ENCODE measurements at regions not wholly inside any gene's neighbourhood (a gene's known extent, or its start where the extent isn't known, plus 50 kb on each side); places are given as distances from the start of the nearest gene placed in this dataset.

GRCh38 chr15:87154761-87155160 lies 1075.1 kb downstream of the AGBL1 start:
- Histone ChIP-seq H3K9me3 (ENCODE audit: low read length) (no peaks in the 10 kb centered on the region), H3K4me3 (ENCODE audit: low read depth, low read length, poor library complexity, severe bottlenecking) (no peak overlapping the region), H2AFZ (ENCODE audit: low read length) (no peak overlapping the region), H3K4me1 (ENCODE audit: insufficient read depth, low read length, poor library complexity, severe bottlenecking) (no peaks in the 10 kb centered on the region), H4K20me1 (ENCODE audit: insufficient read depth, low read length) (no peaks in the 10 kb centered on the region), H3K27ac (ENCODE audit: low read depth, low read length, poor library complexity, severe bottlenecking) (no peak overlapping the region), H3K79me2 (ENCODE audit: insufficient read depth, low read depth, low read length) (no peaks in the 10 kb centered on the region), H3K4me2 (ENCODE audit: low read length) (no peak overlapping the region), H3K36me3 (ENCODE audit: insufficient read depth, low read length) (no peaks in the 10 kb centered on the region), H3K9me2 (ENCODE audit: insufficient read depth, low read length) (no peaks in the 10 kb centered on the region)
- CTCF ChIA-PET (ENCODE audit: unreplicated experiment), result no interaction called here
- POLR2A ChIA-PET, result no interaction called here
- TF ChIP-seq EZH2phosphoT487 (IDR thresholded peaks at IDR 0.05; ENCODE audit: borderline replicate concordance, low read depth, low read length) (no peak), CTCF (conservative IDR thresholded peaks at IDR 0.05; ENCODE audit: low read length) (no peak)
- intact Hi-C loops (cut with micrococcal nuclease; ENCODE audit: unreplicated experiment), result no loop called here
- DNase-seq (ENCODE audit: low spot score), result no peak
- BruUV-seq (replicated peaks), result no TSS peak

GRCh38 chr15:87151202-87151748 lies 1071.6 kb downstream of the AGBL1 start:
- POLR2A ChIA-PET, result no interaction called here
- H3K27ac ChIP-seq (ENCODE audit: low read depth, low read length, poor library complexity, severe bottlenecking), result no peak overlapping the region
- no peaks in the 10 kb centered on the region for H3K79me2 ChIP-seq (ENCODE audit: insufficient read depth, low read depth, low read length)
- H3K36me3 ChIP-seq (ENCODE audit: insufficient read depth, low read length), result no peaks in the 10 kb centered on the region
- no peak overlapping the region for H3K4me2 ChIP-seq (ENCODE audit: low read length)
- CTCF ChIA-PET (ENCODE audit: unreplicated experiment), result no interaction called here
- BruUV-seq (replicated peaks), result no TSS peak
- no peaks in the 10 kb centered on the region for H3K4me1 ChIP-seq (ENCODE audit: insufficient read depth, low read length, poor library complexity, severe bottlenecking)
- H3K4me3 ChIP-seq (ENCODE audit: low read depth, low read length, poor library complexity, severe bottlenecking), result no peak overlapping the region
- no peak for DNase-seq (ENCODE audit: low spot score)
- no peaks in the 10 kb centered on the region for H4K20me1 ChIP-seq (ENCODE audit: insufficient read depth, low read length)
- intact Hi-C loops (cut with micrococcal nuclease; ENCODE audit: unreplicated experiment), result no loop called here
- H3K9me3 ChIP-seq (ENCODE audit: low read length), result no peaks in the 10 kb centered on the region
- H3K9me2 ChIP-seq (ENCODE audit: insufficient read depth, low read length), result no peaks in the 10 kb centered on the region
- H2AFZ ChIP-seq (ENCODE audit: low read length), result no peak overlapping the region
- TF ChIP-seq EZH2phosphoT487 (IDR thresholded peaks at IDR 0.05; ENCODE audit: borderline replicate concordance, low read depth, low read length), result no peak
- no peak for TF ChIP-seq CTCF (conservative IDR thresholded peaks at IDR 0.05; ENCODE audit: low read length)

GRCh38 chr15:87145696-87146095 lies 1066.0 kb downstream of the AGBL1 start:
- POLR2A ChIA-PET, result interaction anchor here (0.5 kb wide), 1 partner anchor 108 kb away, joined by 5 read pairs; no protein-coding TSS in a partner anchor
- intact Hi-C loops (cut with micrococcal nuclease; ENCODE audit: unreplicated experiment), result no loop called here
- no peak for TF ChIP-seq EZH2phosphoT487 (IDR thresholded peaks at IDR 0.05; ENCODE audit: borderline replicate concordance, low read depth, low read length)
- TF ChIP-seq CTCF (conservative IDR thresholded peaks at IDR 0.05; ENCODE audit: low read length), result no peak
- Histone ChIP-seq H3K36me3 (ENCODE audit: insufficient read depth, low read length) (no peaks in the 10 kb centered on the region), H3K9me3 (ENCODE audit: low read length) (no peaks in the 10 kb centered on the region), H3K79me2 (ENCODE audit: insufficient read depth, low read depth, low read length) (no peaks in the 10 kb centered on the region), H3K4me3 (ENCODE audit: low read depth, low read length, poor library complexity, severe bottlenecking) (no peak overlapping the region), H4K20me1 (ENCODE audit: insufficient read depth, low read length) (no peaks in the 10 kb centered on the region), H3K4me2 (ENCODE audit: low read length) (no peak overlapping the region), H3K4me1 (ENCODE audit: insufficient read depth, low read length, poor library complexity, severe bottlenecking) (no peaks in the 10 kb centered on the region), H2AFZ (ENCODE audit: low read length) (no peak overlapping the region), H3K9me2 (ENCODE audit: insufficient read depth, low read length) (no peaks in the 10 kb centered on the region), H3K27ac (ENCODE audit: low read depth, low read length, poor library complexity, severe bottlenecking) (no peak overlapping the region)
- no peak for DNase-seq (ENCODE audit: low spot score)
- BruUV-seq (replicated peaks), result no TSS peak
- CTCF ChIA-PET (ENCODE audit: unreplicated experiment), result no interaction called here

Measured in OCI-LY7 (cell line).